A549 (cell line): ENCODE measurements at regions not wholly inside any gene's neighbourhood (a gene's known extent, or its start where the extent isn't known, plus 50 kb on each side); places are given as distances from the start of the nearest gene placed in this dataset.

Experiments
- ATAC-seq, 2 experiments: fragments of 200-7000 bp in 1 of 2; fragments of >200 bp in 1 of 2; cut with Nextera tagmentation in 1 of 2; cut with Tn5 transposase in 1 of 2; 3 replicates each; pipeline versions ENCODE4 v1.8.0 to v1.9.1; 2018 to 2020; ENCODE audit warnings: mild to moderate bottlenecking in 1 of 2, moderate library complexity in 1 of 2
- CTCF ChIA-PET: fragments of 300-600 bp; sonication (Branson Sonifier 250); formaldehyde crosslinking; extraction: SDS; loops from one replicate; lab custom pipeline; 2021; ENCODE audit warnings: antibody characterized with exemption, inconsistent platforms; lab: Yijun Ruan, JAX
- POLR2A ChIA-PET: fragments of 350-600 bp; formaldehyde crosslinking; extraction: SDS; loops from one replicate; lab custom pipeline; 2021; ENCODE audit warnings: antibody characterized with exemption, inconsistent platforms; lab: Yijun Ruan, JAX
- DNase-seq, 2 experiments: peaks; one replicate each; pipeline versions ENCODE4 v3.0.0 to v3.0.0-alpha.2; 2011 to 2016; ENCODE audit warnings: low read depth in 1 of 2, low spot score in 1 of 2
- FAIRE-seq: peaks from 2 replicates; lab custom pipeline; 2011; peaks lifted over from hg19 to GRCh38; lab: Jason Lieb, UNC
- H3K27ac ChIP-seq, 2 experiments: fragments of >200 bp; sonication (Bioruptor Twin); formaldehyde crosslinking; 3 replicates each; pipeline ENCODE4 v1.5.1; 2016 to 2017
- H3K4me1 ChIP-seq: fragments of >200 bp; sonication (Bioruptor Twin); formaldehyde crosslinking; 3 replicates; pipeline ENCODE4 v1.6.1; 2016
- H3K4me2 ChIP-seq: fragments of >200 bp; sonication (Bioruptor Twin); formaldehyde crosslinking; 3 replicates; pipeline ENCODE4 v1.6.1; 2016
- H3K4me3 ChIP-seq: fragments of >200 bp; sonication (Bioruptor Twin); formaldehyde crosslinking; 3 replicates; pipeline ENCODE4 v1.5.1; 2016
- H3K9me3 ChIP-seq: fragments of >200 bp; sonication (Bioruptor Twin); formaldehyde crosslinking; 3 replicates; pipeline ENCODE4 v1.6.1; 2016
- CBX2 ChIP-seq: fragments of 200-600 bp; sonication (generic); IDR thresholded peaks from 2 replicates; pipeline ENCODE4 v1.6.1; 2016; ENCODE audit warnings: low read depth, mild to moderate bottlenecking, borderline replicate concordance
- CBX8 ChIP-seq: fragments of 200-600 bp; sonication (generic); IDR thresholded peaks from 2 replicates; pipeline ENCODE4 v1.6.1; 2016
- CHD4 ChIP-seq: fragments of 200-600 bp; sonication (generic); IDR thresholded peaks from 2 replicates; pipeline ENCODE4 v1.6.1; 2016; ENCODE audit warnings: antibody characterized with exemption, mild to moderate bottlenecking, borderline replicate concordance
- EHMT2 ChIP-seq: fragments of 200-600 bp; sonication (generic); IDR thresholded peaks from 2 replicates; pipeline ENCODE4 v1.6.1; 2016; ENCODE audit warnings: antibody characterized with exemption, low read depth, mild to moderate bottlenecking, moderate library complexity
- ESRRA ChIP-seq: fragments of 150-350 bp; IDR thresholded peaks from 2 replicates; pipeline ENCODE4 v1.6.1; 2014; ENCODE audit warnings: mild to moderate bottlenecking, low read length, borderline replicate concordance
- HOXA7 ChIP-seq: fragments of 250-450 bp; sonication (Bioruptor Pico); IDR thresholded peaks from 2 replicates; pipeline ENCODE4 v1.5.0; 2020; ENCODE audit warnings: mild to moderate bottlenecking, moderate library complexity
- HOXB5 ChIP-seq: fragments of 250-450 bp; sonication (Bioruptor Pico); IDR thresholded peaks from 2 replicates; pipeline ENCODE4 v1.5.0; 2020; ENCODE audit warnings: mild to moderate bottlenecking, moderate library complexity
- JUN ChIP-seq, 2 experiments: fragments of >200 bp; sonication (Bioruptor Twin); formaldehyde crosslinking; IDR thresholded peaks; 2 replicates in 1 of 2; 3 replicates in 1 of 2; pipeline ENCODE4 v1.6.1; 2016 to 2017
- KDM1A ChIP-seq: fragments of 200-600 bp; sonication (generic); IDR thresholded peaks from 2 replicates; pipeline ENCODE4 v1.6.1; 2016; ENCODE audit warnings: low read depth, mild to moderate bottlenecking
- MAZ ChIP-seq: fragments of 150-350 bp; IDR thresholded peaks from 2 replicates; pipeline ENCODE4 v1.6.1; 2014; ENCODE audit warnings: antibody characterized with exemption, low read depth, low read length, borderline replicate concordance
- PBX3 ChIP-seq: IDR thresholded peaks from 2 replicates; pipeline ENCODE4 v1.6.1; 2012
- RFX5 ChIP-seq: fragments of 450-650 bp; IDR thresholded peaks from 2 replicates; pipeline ENCODE4 v1.7.1; 2014; ENCODE audit warnings: antibody characterized with exemption, mild to moderate bottlenecking, moderate library complexity
- RNF2 ChIP-seq: fragments of 200-600 bp; sonication (generic); IDR thresholded peaks from 2 replicates; pipeline ENCODE4 v1.6.1; 2016; ENCODE audit warnings: low read depth, mild to moderate bottlenecking, antibody characterized with exemption, moderate library complexity, borderline replicate concordance
- SMC3 ChIP-seq: fragments of >200 bp; sonication (Bioruptor Twin); formaldehyde crosslinking; IDR thresholded peaks from 3 replicates; pipeline ENCODE4 v1.6.1; 2018; ENCODE audit warnings: inconsistent platforms
- SREBF2 ChIP-seq: fragments of 450-650 bp; IDR thresholded peaks from 2 replicates; pipeline ENCODE4 v1.6.1; 2014; ENCODE audit warnings: mild to moderate bottlenecking, moderate library complexity
- USF2 ChIP-seq: fragments of 450-650 bp; IDR thresholded peaks from 2 replicates; pipeline ENCODE4 v1.6.1; 2014; ENCODE audit warnings: antibody characterized with exemption
- WGBS: methylation state at CpG from one replicate; pipeline ENCODE4 v1.1.6; 2017; ENCODE audit errors: missing lambda C conversion rate; 5-methylcytosine and 5-hydroxymethylcytosine counted together
- TF ChIP-seq, protein P1 (sequence below): fragments of 250-450 bp; sonication (Bioruptor Pico); IDR thresholded peaks from 2 replicates; pipeline ENCODE4 v1.5.0; 2021; ENCODE audit warnings: mild to moderate bottlenecking, moderate library complexity, borderline replicate concordance
- TF ChIP-seq, protein P2 (sequence below): fragments of 200-600 bp; sonication (generic); IDR thresholded peaks from 2 replicates; pipeline ENCODE4 v1.6.1; 2016; ENCODE audit warnings: antibody characterized with exemption, mild to moderate bottlenecking, moderate library complexity

- TF ChIP-seq SREBF2 (no peak), CBX2 (no peak), EHMT2 (no peak), HOXB5 (CRISPR knock-in tag) (no peak), RNF2 (no peak), ESRRA (no peak), PBX3 (no peak), SMC3 (no peak)
Observed at GRCh38 chr20:48031122-48031521, 245.8 kb upstream of the SULF2 start (continued).

GRCh38 chr20:48026981-48027592, 241.8 kb upstream of the SULF2 start:
- CTCF ChIA-PET: interaction anchor here (0.6 to 1.0 kb wide), 2 partner anchors 10 to 496 kb away, joined by 3 read pairs; no protein-coding TSS in a partner anchor
- peaks cover 16% of the 10 kb centered on the region; the same call in 2 of the 3 replicates for H3K9me3 ChIP-seq
- no peak for TF ChIP-seq JUN (IDR thresholded peaks at IDR 0.05)
- no peak for TF ChIP-seq KDM1A
- TF ChIP-seq, protein P1, sequence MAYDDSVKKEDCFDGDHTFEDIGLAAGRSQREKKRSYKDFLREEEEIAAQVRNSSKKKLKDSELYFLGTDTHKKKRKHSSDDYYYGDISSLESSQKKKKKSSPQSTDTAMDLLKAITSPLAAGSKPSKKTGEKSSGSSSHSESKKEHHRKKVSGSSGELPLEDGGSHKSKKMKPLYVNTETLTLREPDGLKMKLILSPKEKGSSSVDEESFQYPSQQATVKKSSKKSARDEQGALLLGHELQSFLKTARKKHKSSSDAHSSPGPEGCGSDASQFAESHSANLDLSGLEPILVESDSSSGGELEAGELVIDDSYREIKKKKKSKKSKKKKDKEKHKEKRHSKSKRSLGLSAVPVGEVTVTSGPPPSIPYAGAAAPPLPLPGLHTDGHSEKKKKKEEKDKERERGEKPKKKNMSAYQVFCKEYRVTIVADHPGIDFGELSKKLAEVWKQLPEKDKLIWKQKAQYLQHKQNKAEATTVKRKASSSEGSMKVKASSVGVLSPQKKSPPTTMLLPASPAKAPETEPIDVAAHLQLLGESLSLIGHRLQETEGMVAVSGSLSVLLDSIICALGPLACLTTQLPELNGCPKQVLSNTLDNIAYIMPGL: no peak
- TF ChIP-seq PBX3: no peak
- no peak for TF ChIP-seq CBX2
- TF ChIP-seq RFX5: no peak
- TF ChIP-seq HOXA7: no peak
- no peak for TF ChIP-seq CHD4
- TF ChIP-seq, protein P2, sequence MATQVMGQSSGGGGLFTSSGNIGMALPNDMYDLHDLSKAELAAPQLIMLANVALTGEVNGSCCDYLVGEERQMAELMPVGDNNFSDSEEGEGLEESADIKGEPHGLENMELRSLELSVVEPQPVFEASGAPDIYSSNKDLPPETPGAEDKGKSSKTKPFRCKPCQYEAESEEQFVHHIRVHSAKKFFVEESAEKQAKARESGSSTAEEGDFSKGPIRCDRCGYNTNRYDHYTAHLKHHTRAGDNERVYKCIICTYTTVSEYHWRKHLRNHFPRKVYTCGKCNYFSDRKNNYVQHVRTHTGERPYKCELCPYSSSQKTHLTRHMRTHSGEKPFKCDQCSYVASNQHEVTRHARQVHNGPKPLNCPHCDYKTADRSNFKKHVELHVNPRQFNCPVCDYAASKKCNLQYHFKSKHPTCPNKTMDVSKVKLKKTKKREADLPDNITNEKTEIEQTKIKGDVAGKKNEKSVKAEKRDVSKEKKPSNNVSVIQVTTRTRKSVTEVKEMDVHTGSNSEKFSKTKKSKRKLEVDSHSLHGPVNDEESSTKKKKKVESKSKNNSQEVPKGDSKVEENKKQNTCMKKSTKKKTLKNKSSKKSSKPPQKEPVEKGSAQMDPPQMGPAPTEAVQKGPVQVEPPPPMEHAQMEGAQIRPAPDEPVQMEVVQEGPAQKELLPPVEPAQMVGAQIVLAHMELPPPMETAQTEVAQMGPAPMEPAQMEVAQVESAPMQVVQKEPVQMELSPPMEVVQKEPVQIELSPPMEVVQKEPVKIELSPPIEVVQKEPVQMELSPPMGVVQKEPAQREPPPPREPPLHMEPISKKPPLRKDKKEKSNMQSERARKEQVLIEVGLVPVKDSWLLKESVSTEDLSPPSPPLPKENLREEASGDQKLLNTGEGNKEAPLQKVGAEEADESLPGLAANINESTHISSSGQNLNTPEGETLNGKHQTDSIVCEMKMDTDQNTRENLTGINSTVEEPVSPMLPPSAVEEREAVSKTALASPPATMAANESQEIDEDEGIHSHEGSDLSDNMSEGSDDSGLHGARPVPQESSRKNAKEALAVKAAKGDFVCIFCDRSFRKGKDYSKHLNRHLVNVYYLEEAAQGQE: no peak
- TF ChIP-seq MAZ: no peak
- TF ChIP-seq USF2: no peak
- TF ChIP-seq CBX8: no peak
- TF ChIP-seq, all 56 proteins: peak for 0
- no peak for DNase-seq
- WGBS: 55% methylated on average over 9 of the region's 9 CpGs
- POLR2A ChIA-PET: no interaction called here
- Histone ChIP-seq H3K27ac (no peak overlapping the region), H3K4me3 (no peak overlapping the region), H3K4me1 (no peaks in the 10 kb centered on the region), H3K4me2 (no peak overlapping the region)
- FAIRE-seq: no peak
- no peak for ATAC-seq
